ENCODE measurements at regions not wholly inside any gene's neighbourhood (a gene's known extent, or its start where the extent isn't known, plus 50 kb on each side); places are given as distances from the start of the nearest gene placed in this dataset.

GRCh38 chr3:99324636-99325203, 313.7 kb upstream of the COL8A1 start:
- no peak overlapping the region for H2BK120ac ChIP-seq (ENCODE audit: low read depth, low read length)
- H3K36me3 ChIP-seq (ENCODE audit: control insufficient read depth in 1 of 2, insufficient read depth in 2 of 2, low read depth in 1 of 2, low read length in 2 of 2): no peaks in the 10 kb centered on the region
- H4K91ac ChIP-seq (ENCODE audit: low read length): no peak overlapping the region
- no peak overlapping the region for H2BK15ac ChIP-seq (ENCODE audit: low read depth, poor library complexity, severe bottlenecking)
- 67% methylated on average over 2 of the region's 3 CpGs for WGBS
- no peaks in the 10 kb centered on the region for H3K9me3 ChIP-seq (ENCODE audit: control insufficient read depth, low read length)
- H2BK5ac ChIP-seq (ENCODE audit: low read depth, low read length, poor library complexity, severe bottlenecking): no peak overlapping the region
- H3K9ac ChIP-seq (ENCODE audit: low read length): no peak overlapping the region
- no peak overlapping the region for H2AK5ac ChIP-seq (ENCODE audit: low read length, severe bottlenecking)
- H3K14ac ChIP-seq (ENCODE audit: low read length in 2 of 2): no peak overlapping the region
- no peak overlapping the region for H3K4ac ChIP-seq (ENCODE audit: low read depth in 1 of 2, low read length in 2 of 2)
- H3K27me3 ChIP-seq (ENCODE audit: control insufficient read depth in 1 of 2, insufficient read depth in 1 of 2, low read length in 2 of 2): no peaks in the 10 kb centered on the region
- no peaks in the 10 kb centered on the region for H3K79me1 ChIP-seq (replicated peaks; ENCODE audit: low read length, poor library complexity, severe bottlenecking)
- no peak overlapping the region for H3K23ac ChIP-seq (ENCODE audit: low read length in 2 of 2)
- no peak overlapping the region for H4K8ac ChIP-seq (ENCODE audit: low read length)
- H3K4me3 ChIP-seq (ENCODE audit: insufficient read depth in 1 of 2, low read depth in 1 of 2, low read length in 2 of 2): no peak overlapping the region
- no peak overlapping the region for H2AFZ ChIP-seq (ENCODE audit: low read depth, low read length)
- H3K18ac ChIP-seq (ENCODE audit: low read depth in 1 of 2, low read length in 2 of 2): no peak overlapping the region
- no peak overlapping the region for H3K27ac ChIP-seq (ENCODE audit: low read length, poor library complexity, severe bottlenecking)
- no peak overlapping the region for H3K4me2 ChIP-seq (ENCODE audit: low read length, poor library complexity, severe bottlenecking)
- DNase-seq: no peak
- H3K4me1 ChIP-seq (ENCODE audit: control insufficient read depth, insufficient read depth, low read depth, low read length): no peaks in the 10 kb centered on the region
- no peak overlapping the region for H2BK12ac ChIP-seq (ENCODE audit: low read length in 2 of 2)

- no peak overlapping the region for H3K23ac ChIP-seq (ENCODE audit: low read length in 2 of 2)
- H3K27me3 ChIP-seq (ENCODE audit: control insufficient read depth in 1 of 2, insufficient read depth in 1 of 2, low read length in 2 of 2): no peaks in the 10 kb centered on the region
- no peak overlapping the region for H3K18ac ChIP-seq (ENCODE audit: low read depth in 1 of 2, low read length in 2 of 2)
- H3K4me1 ChIP-seq (ENCODE audit: control insufficient read depth, insufficient read depth, low read depth, low read length): no peaks in the 10 kb centered on the region
- no CpG with 5 or more reads among the region's 1 CpG for WGBS
- no peak overlapping the region for H3K27ac ChIP-seq (ENCODE audit: low read length, poor library complexity, severe bottlenecking)
- DNase-seq: no peak
- H3K36me3 ChIP-seq (ENCODE audit: control insufficient read depth in 1 of 2, insufficient read depth in 2 of 2, low read depth in 1 of 2, low read length in 2 of 2): no peaks in the 10 kb centered on the region
- H2BK12ac ChIP-seq (ENCODE audit: low read length in 2 of 2): no peak overlapping the region
- no peak overlapping the region for H3K4me2 ChIP-seq (ENCODE audit: low read length, poor library complexity, severe bottlenecking)
- H3K79me1 ChIP-seq (replicated peaks; ENCODE audit: low read length, poor library complexity, severe bottlenecking): no peaks in the 10 kb centered on the region
- no peak overlapping the region for H2BK15ac ChIP-seq (ENCODE audit: low read depth, poor library complexity, severe bottlenecking)
- H3K4me3 ChIP-seq (ENCODE audit: insufficient read depth in 1 of 2, low read depth in 1 of 2, low read length in 2 of 2): no peak overlapping the region
- H3K9me3 ChIP-seq (ENCODE audit: control insufficient read depth, low read length): no peaks in the 10 kb centered on the region
- H2BK5ac ChIP-seq (ENCODE audit: low read depth, low read length, poor library complexity, severe bottlenecking): no peak overlapping the region
- no peak overlapping the region for H3K9ac ChIP-seq (ENCODE audit: low read length)
- no peak overlapping the region for H2AFZ ChIP-seq (ENCODE audit: low read depth, low read length)
- H3K14ac ChIP-seq (ENCODE audit: low read length in 2 of 2): no peak overlapping the region
- H2AK5ac ChIP-seq (ENCODE audit: low read length, severe bottlenecking): no peak overlapping the region
- H3K4ac ChIP-seq (ENCODE audit: low read depth in 1 of 2, low read length in 2 of 2): no peak overlapping the region
- no peak overlapping the region for H2BK120ac ChIP-seq (ENCODE audit: low read depth, low read length)
- H4K8ac ChIP-seq (ENCODE audit: low read length): no peak overlapping the region
- no peak overlapping the region for H4K91ac ChIP-seq (ENCODE audit: low read length)
Observed at GRCh38 chr3:99323940-99324339, 314.5 kb upstream of the COL8A1 start.

GRCh38 chr3:99322551-99322950, 315.8 kb upstream of the COL8A1 start:
- no peak for DNase-seq
- no peak overlapping the region for H3K9ac ChIP-seq (ENCODE audit: low read length)
- no peak overlapping the region for H2AK5ac ChIP-seq (ENCODE audit: low read length, severe bottlenecking)
- no peak overlapping the region for H3K4ac ChIP-seq (ENCODE audit: low read depth in 1 of 2, low read length in 2 of 2)
- H3K27me3 ChIP-seq (ENCODE audit: control insufficient read depth in 1 of 2, insufficient read depth in 1 of 2, low read length in 2 of 2): no peaks in the 10 kb centered on the region
- H3K79me1 ChIP-seq (replicated peaks; ENCODE audit: low read length, poor library complexity, severe bottlenecking): no peaks in the 10 kb centered on the region
- no peak overlapping the region for H2BK15ac ChIP-seq (ENCODE audit: low read depth, poor library complexity, severe bottlenecking)
- H3K4me3 ChIP-seq (ENCODE audit: insufficient read depth in 1 of 2, low read depth in 1 of 2, low read length in 2 of 2): no peak overlapping the region
- no peaks in the 10 kb centered on the region for H3K36me3 ChIP-seq (ENCODE audit: control insufficient read depth in 1 of 2, insufficient read depth in 2 of 2, low read depth in 1 of 2, low read length in 2 of 2)
- no peak overlapping the region for H4K8ac ChIP-seq (ENCODE audit: low read length)
- no peak overlapping the region for H2AFZ ChIP-seq (ENCODE audit: low read depth, low read length)
- H3K27ac ChIP-seq (ENCODE audit: low read length, poor library complexity, severe bottlenecking): no peak overlapping the region
- no peak overlapping the region for H3K18ac ChIP-seq (ENCODE audit: low read depth in 1 of 2, low read length in 2 of 2)
- no peak overlapping the region for H3K4me2 ChIP-seq (ENCODE audit: low read length, poor library complexity, severe bottlenecking)
- H2BK5ac ChIP-seq (ENCODE audit: low read depth, low read length, poor library complexity, severe bottlenecking): no peak overlapping the region
- no peak overlapping the region for H4K91ac ChIP-seq (ENCODE audit: low read length)
- no peak overlapping the region for H3K23ac ChIP-seq (ENCODE audit: low read length in 2 of 2)
- no peaks in the 10 kb centered on the region for H3K4me1 ChIP-seq (ENCODE audit: control insufficient read depth, insufficient read depth, low read depth, low read length)
- no peak overlapping the region for H2BK120ac ChIP-seq (ENCODE audit: low read depth, low read length)
- H3K14ac ChIP-seq (ENCODE audit: low read length in 2 of 2): no peak overlapping the region
- no peaks in the 10 kb centered on the region for H3K9me3 ChIP-seq (ENCODE audit: control insufficient read depth, low read length)
- no peak overlapping the region for H2BK12ac ChIP-seq (ENCODE audit: low read length in 2 of 2)

DNA sequence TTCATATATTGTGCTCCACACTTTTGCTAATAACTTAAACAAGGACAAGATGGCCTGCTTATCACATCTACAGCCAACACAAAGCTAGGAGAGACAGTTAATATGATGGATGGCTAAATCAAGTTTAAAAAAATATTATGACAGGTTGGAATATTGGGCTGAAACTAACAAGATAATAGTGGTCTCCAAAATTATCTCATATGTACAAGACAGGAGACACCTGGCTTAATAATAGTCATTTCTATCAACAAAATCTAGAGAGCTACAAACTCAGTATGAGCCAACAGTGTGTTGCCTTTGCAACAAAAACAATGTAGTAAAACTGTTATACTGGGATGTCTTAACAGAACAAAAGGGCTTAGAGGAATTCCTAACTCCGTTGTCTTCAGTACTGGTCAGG, 317.1 kb upstream of the COL8A1 start:
- no peaks in the 10 kb centered on the region for H3K79me1 ChIP-seq (replicated peaks; ENCODE audit: low read length, poor library complexity, severe bottlenecking)
- peak overlapping the region; percentile 39 for H3K27ac ChIP-seq (ENCODE audit: low read length, poor library complexity, severe bottlenecking)

More for the DNA sequence above, 317.1 kb upstream of the COL8A1 start:
- Histone ChIP-seq H3K9me3 (ENCODE audit: control insufficient read depth, low read length) (no peaks in the 10 kb centered on the region), H2BK5ac (ENCODE audit: low read depth, low read length, poor library complexity, severe bottlenecking) (no peak overlapping the region), H3K36me3 (ENCODE audit: control insufficient read depth in 1 of 2, insufficient read depth in 2 of 2, low read depth in 1 of 2, low read length in 2 of 2) (no peaks in the 10 kb centered on the region), H2AK5ac (ENCODE audit: low read length, severe bottlenecking) (no peak overlapping the region), H3K4me3 (ENCODE audit: insufficient read depth in 1 of 2, low read depth in 1 of 2, low read length in 2 of 2) (no peak overlapping the region), H2BK120ac (ENCODE audit: low read depth, low read length) (no peak overlapping the region), H4K8ac (ENCODE audit: low read length) (no peak overlapping the region), H3K23ac (ENCODE audit: low read length in 2 of 2) (no peak overlapping the region), H3K4me1 (ENCODE audit: control insufficient read depth, insufficient read depth, low read depth, low read length) (no peaks in the 10 kb centered on the region), H3K4ac (ENCODE audit: low read depth in 1 of 2, low read length in 2 of 2) (no peak overlapping the region), H3K4me2 (ENCODE audit: low read length, poor library complexity, severe bottlenecking) (no peak overlapping the region), H2AFZ (ENCODE audit: low read depth, low read length) (no peak overlapping the region), H3K18ac (ENCODE audit: low read depth in 1 of 2, low read length in 2 of 2) (no peak overlapping the region), H3K14ac (ENCODE audit: low read length in 2 of 2) (no peak overlapping the region), H3K9ac (ENCODE audit: low read length) (no peak overlapping the region), H2BK15ac (ENCODE audit: low read depth, poor library complexity, severe bottlenecking) (no peak overlapping the region), H2BK12ac (ENCODE audit: low read length in 2 of 2) (no peak overlapping the region), H4K91ac (ENCODE audit: low read length) (no peak overlapping the region), H3K27me3 (ENCODE audit: control insufficient read depth in 1 of 2, insufficient read depth in 1 of 2, low read length in 2 of 2) (no peaks in the 10 kb centered on the region)
- no peak for DNase-seq
- 88% methylated on average over 1 of the region's 1 CpG for WGBS
